Panc1 (cell line): ENCODE measurements at regions not wholly inside any gene's neighbourhood (a gene's known extent, or its start where the extent isn't known, plus 50 kb on each side); places are given as distances from the start of the nearest gene placed in this dataset.

ENCODE experiments used
- ATAC-seq: fragments of 200-7000 bp; cut with Tn5 transposase; 2 replicates; pipeline ENCODE4 v1.9.1; 2020; ENCODE audit warnings: mild to moderate bottlenecking, moderate library complexity
- BruUV-seq: library from RNA; stranded (reverse); fragments of 400-500 nt; replicated peaks from 2 replicates; lab custom pipeline; 2021; lab: Mats Ljungman, UMichigan
- CTCF ChIA-PET: fragments of 300-600 bp; sonication (Branson Sonifier 250); formaldehyde crosslinking; loops from one replicate; lab custom pipeline; 2022; ENCODE audit warnings: antibody characterized with exemption; lab: Charles Lee
- POLR2A ChIA-PET: fragments of 300-600 bp; sonication (Branson Sonifier 250); formaldehyde crosslinking; loops from one replicate; lab custom pipeline; 2022; ENCODE audit warnings: antibody characterized with exemption; lab: Charles Lee
- DNase-seq: peaks from one replicate; pipeline ENCODE4 v3.0.0-alpha.2; 2010; ENCODE audit warnings: low read depth, low spot score
- H3K27ac ChIP-seq: 2 replicates; pipeline ENCODE4 v1.5.1; 2011; ENCODE audit warnings: mild to moderate bottlenecking, low read length, inconsistent platforms
- H3K27me3 ChIP-seq: fragments of 200-500 bp; sonication (Bioruptor generic); 2 replicates; pipeline ENCODE4 v1.6.0; 2014; ENCODE audit warnings: low read length, inconsistent platforms; ENCODE audit not compliant: control insufficient read depth, insufficient read depth
- H3K36me3 ChIP-seq: fragments of 200-500 bp; sonication (Bioruptor generic); 2 replicates; pipeline ENCODE4 v1.5.1; 2014; ENCODE audit warnings: inconsistent platforms, mild to moderate bottlenecking, low read length, moderate library complexity; ENCODE audit not compliant: control insufficient read depth, insufficient read depth
- H3K4me1 ChIP-seq: 2 replicates; pipeline ENCODE4 v1.5.1; 2011; ENCODE audit warnings: inconsistent platforms, mild to moderate bottlenecking, low read length, moderate library complexity; ENCODE audit not compliant: control insufficient read depth, insufficient read depth
- H3K4me3 ChIP-seq, 2 experiments: 2 replicates each; pipeline ENCODE4 v1.5.1; 2011 to 2012; ENCODE audit warnings: low read depth in 2 of 2, low read length in 2 of 2, mild to moderate bottlenecking in 2 of 2, inconsistent platforms in 1 of 2, moderate library complexity in 1 of 2
- H3K9me3 ChIP-seq: fragments of 200-500 bp; sonication (Bioruptor generic); 2 replicates; pipeline ENCODE4 v1.5.1; 2014; ENCODE audit warnings: low read depth, mild to moderate bottlenecking, inconsistent platforms, low read length, moderate library complexity; ENCODE audit not compliant: control insufficient read depth, insufficient read depth
- POLR2AphosphoS5 ChIP-seq: IDR thresholded peaks from 2 replicates; pipeline ENCODE4 v1.6.1; 2012; ENCODE audit warnings: mild to moderate bottlenecking, low read depth, low read length, moderate library complexity
- REST ChIP-seq, 2 experiments: IDR thresholded peaks; 2 replicates each; pipeline ENCODE4 v1.6.1; 2011 to 2012; ENCODE audit warnings: low read depth in 2 of 2, control low read depth in 1 of 2, low read length in 1 of 2, mild to moderate bottlenecking in 1 of 2, moderate library complexity in 1 of 2; ENCODE audit not compliant: insufficient read depth in 1 of 2
- SIN3A ChIP-seq: IDR thresholded peaks from 2 replicates; pipeline ENCODE4 v1.6.1; 2012; ENCODE audit warnings: low read depth, mild to moderate bottlenecking, low read length, moderate library complexity, borderline replicate concordance; ENCODE audit not compliant: insufficient read depth
- TCF7L2 ChIP-seq: IDR thresholded peaks from 2 replicates; pipeline ENCODE4 v1.6.1; 2011; ENCODE audit warnings: mild to moderate bottlenecking, low read depth, low read length, inconsistent platforms
- in situ Hi-C: cut with HindIII; loops from 2 replicates; pipeline ENCODE4 v1.10.0; 2016; ENCODE audit warnings: low sequenced_read_pairs, low pct_unique_long_range_greater_than_20kb
- intact Hi-C: fragments of 100-400 bp; cut with micrococcal nuclease; formaldehyde crosslinking; loops from one replicate; pipeline ENCODE4 v1.10.0; 2022; ENCODE audit not compliant: unreplicated experiment
- TF ChIP-seq, protein P1 (sequence below): fragments of 450-650 bp; IDR thresholded peaks from 2 replicates; pipeline ENCODE4 v1.5.1; 2017; ENCODE audit warnings: mild to moderate bottlenecking

- H3K27ac ChIP-seq, result no peak overlapping the region
- ChIA-PET CTCF (no interaction called here), POLR2A (no interaction called here)
- no peaks in the 10 kb centered on the region for H3K4me1 ChIP-seq
- in situ Hi-C loops, result no loop called here
- TF ChIP-seq, protein P1, sequence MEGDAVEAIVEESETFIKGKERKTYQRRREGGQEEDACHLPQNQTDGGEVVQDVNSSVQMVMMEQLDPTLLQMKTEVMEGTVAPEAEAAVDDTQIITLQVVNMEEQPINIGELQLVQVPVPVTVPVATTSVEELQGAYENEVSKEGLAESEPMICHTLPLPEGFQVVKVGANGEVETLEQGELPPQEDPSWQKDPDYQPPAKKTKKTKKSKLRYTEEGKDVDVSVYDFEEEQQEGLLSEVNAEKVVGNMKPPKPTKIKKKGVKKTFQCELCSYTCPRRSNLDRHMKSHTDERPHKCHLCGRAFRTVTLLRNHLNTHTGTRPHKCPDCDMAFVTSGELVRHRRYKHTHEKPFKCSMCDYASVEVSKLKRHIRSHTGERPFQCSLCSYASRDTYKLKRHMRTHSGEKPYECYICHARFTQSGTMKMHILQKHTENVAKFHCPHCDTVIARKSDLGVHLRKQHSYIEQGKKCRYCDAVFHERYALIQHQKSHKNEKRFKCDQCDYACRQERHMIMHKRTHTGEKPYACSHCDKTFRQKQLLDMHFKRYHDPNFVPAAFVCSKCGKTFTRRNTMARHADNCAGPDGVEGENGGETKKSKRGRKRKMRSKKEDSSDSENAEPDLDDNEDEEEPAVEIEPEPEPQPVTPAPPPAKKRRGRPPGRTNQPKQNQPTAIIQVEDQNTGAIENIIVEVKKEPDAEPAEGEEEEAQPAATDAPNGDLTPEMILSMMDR, result no peak
- TF ChIP-seq SIN3A (no peak), REST (IDR thresholded peaks at IDR 0.05; ENCODE audit: insufficient read depth in 1 of 2, low read depth in 2 of 2, low read length in 1 of 2) (no peak), TCF7L2 (no peak), POLR2AphosphoS5 (no peak)
- no peaks in the 10 kb centered on the region for H3K27me3 ChIP-seq
- DNase-seq, result no peak
- H3K36me3 ChIP-seq, result no peaks in the 10 kb centered on the region
- H3K9me3 ChIP-seq, result peaks cover 3% of the 10 kb centered on the region; the same call in 1 of the 2 replicates
- BruUV-seq, result no TSS peak
- no peak overlapping the region for H3K4me3 ChIP-seq
- no peak for ATAC-seq
- intact Hi-C loops, result no loop called here
Observed at GRCh38 chrX:99572711-99573110, 837.4 kb downstream of the PCDH19 start.

DNA sequence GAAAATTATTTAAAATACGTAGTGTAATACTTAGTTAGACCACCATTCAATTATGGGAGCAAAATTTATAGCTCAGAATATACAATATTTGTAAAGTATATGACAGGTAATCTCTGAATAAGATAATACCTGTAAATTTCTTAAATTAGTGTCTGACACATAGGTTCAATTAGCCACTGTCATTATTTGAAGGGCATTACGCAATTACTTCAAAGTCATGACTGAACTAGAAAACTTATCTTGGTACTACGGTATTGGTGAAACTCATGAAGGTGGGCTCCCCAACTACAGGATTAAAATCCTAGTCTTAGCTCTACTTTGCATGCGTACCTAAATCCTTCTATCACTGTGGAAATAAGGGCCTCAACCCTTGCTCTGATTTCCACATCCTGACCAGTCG is 860.7 kb downstream of the PCDH19 start:
- in situ Hi-C loops, result no loop called here
- no peak overlapping the region for H3K27ac ChIP-seq
- no peaks in the 10 kb centered on the region for H3K36me3 ChIP-seq
- intact Hi-C loops, result no loop called here
- DNase-seq (no peak), ATAC-seq (no peak)
- no peak overlapping the region for H3K4me3 ChIP-seq
- no peaks in the 10 kb centered on the region for H3K4me1 ChIP-seq
- ChIA-PET POLR2A (no interaction called here), CTCF (no interaction called here)
- no peaks in the 10 kb centered on the region for H3K27me3 ChIP-seq
- no TSS peak for BruUV-seq
- no peaks in the 10 kb centered on the region for H3K9me3 ChIP-seq
- TF ChIP-seq TCF7L2 (no peak), REST (IDR thresholded peaks at IDR 0.05; ENCODE audit: insufficient read depth in 1 of 2, low read depth in 2 of 2, low read length in 1 of 2) (no peak), POLR2AphosphoS5 (no peak), SIN3A (no peak)
- TF ChIP-seq, protein P1, result no peak
